Adrenal gland (tissue), 5 donors: ENCODE measurements at regions not wholly inside any gene's neighbourhood (a gene's known extent, or its start where the extent isn't known, plus 50 kb on each side); places are given as distances from the start of the nearest gene placed in this dataset.

Experiments
- POLR2A ChIP-seq, 2 donors: fragments of 450-650 bp; IDR thresholded peaks; one replicate each; pipeline ENCODE4 v1.6.1; 2017; ENCODE audit warnings: antibody characterized with exemption in 2 of 2, mild to moderate bottlenecking in 2 of 2, moderate library complexity in 1 of 2
- TF ChIP-seq, protein P1 (sequence below), 6 experiments: fragments of 450-650 bp in 4 of 6; fragments of 200-600 bp in 2 of 6; sonication (generic) in 1 of 6; IDR thresholded peaks; 1 replicate in 5 of 6; 2 replicates in 1 of 6; pipeline versions ENCODE4 v1.5.1 to v1.8.0; 2016 to 2021; ENCODE audit warnings: antibody characterized with exemption in 6 of 6, mild to moderate bottlenecking in 2 of 6, moderate library complexity in 1 of 6
- donor health status: DM: no; HTN: no; CAD: no.

DNA sequence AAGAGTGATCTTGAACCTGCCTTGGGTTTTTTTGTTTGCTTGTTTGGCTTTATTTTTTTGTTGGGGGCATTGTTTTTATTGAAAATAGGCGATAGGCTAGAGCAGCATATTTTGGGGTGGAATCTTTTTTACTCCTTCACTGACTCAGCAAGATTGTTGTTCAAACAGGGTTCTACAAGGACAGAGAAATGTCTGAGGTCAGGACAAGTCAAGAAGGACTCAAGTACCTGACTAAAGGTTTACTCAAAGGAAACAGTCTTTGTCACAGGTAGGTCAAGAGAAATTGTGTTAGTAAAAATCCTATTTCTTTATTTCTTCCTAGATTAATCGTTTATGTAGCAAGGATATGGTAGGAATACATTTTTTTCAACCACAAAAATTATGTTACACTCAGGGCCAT is 1564.0 kb upstream of the CDH9 start:
- TF ChIP-seq, protein P1, sequence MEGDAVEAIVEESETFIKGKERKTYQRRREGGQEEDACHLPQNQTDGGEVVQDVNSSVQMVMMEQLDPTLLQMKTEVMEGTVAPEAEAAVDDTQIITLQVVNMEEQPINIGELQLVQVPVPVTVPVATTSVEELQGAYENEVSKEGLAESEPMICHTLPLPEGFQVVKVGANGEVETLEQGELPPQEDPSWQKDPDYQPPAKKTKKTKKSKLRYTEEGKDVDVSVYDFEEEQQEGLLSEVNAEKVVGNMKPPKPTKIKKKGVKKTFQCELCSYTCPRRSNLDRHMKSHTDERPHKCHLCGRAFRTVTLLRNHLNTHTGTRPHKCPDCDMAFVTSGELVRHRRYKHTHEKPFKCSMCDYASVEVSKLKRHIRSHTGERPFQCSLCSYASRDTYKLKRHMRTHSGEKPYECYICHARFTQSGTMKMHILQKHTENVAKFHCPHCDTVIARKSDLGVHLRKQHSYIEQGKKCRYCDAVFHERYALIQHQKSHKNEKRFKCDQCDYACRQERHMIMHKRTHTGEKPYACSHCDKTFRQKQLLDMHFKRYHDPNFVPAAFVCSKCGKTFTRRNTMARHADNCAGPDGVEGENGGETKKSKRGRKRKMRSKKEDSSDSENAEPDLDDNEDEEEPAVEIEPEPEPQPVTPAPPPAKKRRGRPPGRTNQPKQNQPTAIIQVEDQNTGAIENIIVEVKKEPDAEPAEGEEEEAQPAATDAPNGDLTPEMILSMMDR (IDR thresholded peaks at IDR 0.05), result no peak
- no peak for TF ChIP-seq POLR2A (IDR thresholded peaks at IDR 0.05)
